Sigmoid colon (tissue), 6 donors: ENCODE measurements at regions not wholly inside any gene's neighbourhood (a gene's known extent, or its start where the extent isn't known, plus 50 kb on each side); places are given as distances from the start of the nearest gene placed in this dataset.

Source experiments
- DNase-seq: peaks from one replicate; pipeline ENCODE4 v3.0.0-alpha.2; 2019
- H3K27ac ChIP-seq, 4 donors: fragments of 200-600 bp; sonication (generic); one replicate each; pipeline ENCODE4 v1.5.1; 2016 to 2019; ENCODE audit warnings: mild to moderate bottlenecking in 1 of 4
- H3K27me3 ChIP-seq, 3 donors: fragments of 200-600 bp; sonication (generic); one replicate each; pipeline ENCODE4 v1.5.1; 2019; ENCODE audit warnings: mild to moderate bottlenecking in 1 of 3
- H3K36me3 ChIP-seq, 4 donors: fragments of 200-600 bp; sonication (generic); one replicate each; pipeline ENCODE4 v1.5.1; 2016 to 2019
- H3K4me1 ChIP-seq, 4 donors: fragments of 200-600 bp; sonication (generic); one replicate each; pipeline ENCODE4 v1.5.1; 2017 to 2019
- H3K4me3 ChIP-seq, 4 donors: fragments of 200-600 bp; sonication (generic); one replicate each; pipeline ENCODE4 v1.5.1; 2017 to 2019; ENCODE audit warnings: mild to moderate bottlenecking in 2 of 4, moderate library complexity in 1 of 4
- H3K9me3 ChIP-seq, 4 donors: fragments of 200-600 bp in 3 of 4; sonication (generic) in 3 of 4; one replicate each; pipeline versions ENCODE4 v1.5.1 to v1.6.1; 2013 to 2019
- CTCF ChIP-seq, 4 experiments: fragments of 450-650 bp in 3 of 4; fragments of 200-600 bp in 1 of 4; IDR thresholded peaks; one replicate each; pipeline ENCODE4 v1.5.1; 2016 to 2019; ENCODE audit warnings: antibody characterized with exemption in 4 of 4, mild to moderate bottlenecking in 3 of 4, moderate library complexity in 2 of 4
- EP300 ChIP-seq, 4 donors: sonication (generic); formaldehyde crosslinking; IDR thresholded peaks; one replicate each; pipeline ENCODE4 v1.6.1; 2017; ENCODE audit warnings: antibody characterized with exemption in 4 of 4
- POLR2A ChIP-seq, 2 donors: fragments of 450-650 bp; IDR thresholded peaks; one replicate each; pipeline ENCODE4 v1.6.1; 2016; ENCODE audit warnings: antibody characterized with exemption in 2 of 2, mild to moderate bottlenecking in 2 of 2, moderate library complexity in 2 of 2
- POLR2AphosphoS5 ChIP-seq, 4 donors: sonication (generic); formaldehyde crosslinking; IDR thresholded peaks; one replicate each; pipeline ENCODE4 v1.6.1; 2017; ENCODE audit warnings: antibody characterized with exemption in 4 of 4
- WGBS, 2 donors: extraction: QIAGEN DNeasy Blood & Tissue Kit; methylation state at CpG; one replicate each; pipeline ENCODE4 v1.1.7; 2013; 5-methylcytosine and 5-hydroxymethylcytosine counted together
- intact Hi-C: fragments of 100-400 bp; cut with DNase I; formaldehyde crosslinking; loops from one replicate; pipeline ENCODE4 v1.15.1; 2023
- donor health status: healthy with polysubstance abuse.
- donor health status: healthy.

- Histone ChIP-seq H3K36me3 (no peaks in the 10 kb centered on the region), H3K4me1 (peaks cover 0 to 10% (median 2%) of the 10 kb centered on the region in 4 donors), H3K27ac (no peak overlapping the region), H3K9me3 (peaks cover 0 to 1% (median 0%) of the 10 kb centered on the region in 4 donors), H3K27me3 (no peaks in the 10 kb centered on the region), H3K4me3 (no peak overlapping the region)
- no peak for TF ChIP-seq POLR2AphosphoS5 (IDR thresholded peaks at IDR 0.05)
- TF ChIP-seq EP300 (IDR thresholded peaks at IDR 0.05) = no peak
- no peak for TF ChIP-seq CTCF (IDR thresholded peaks at IDR 0.05)
- no peak for TF ChIP-seq POLR2A (IDR thresholded peaks at IDR 0.05)
- WGBS, 2 donors = 25 to 32% methylated on average over 1 of the region's 1 CpG
- no peak for DNase-seq
- intact Hi-C loops = no loop called here
Observed at GRCh38 chr10:83533290-83533689, 606.0 kb upstream of the GHITM start.

GRCh38 chr10:83536426-83536825, 602.9 kb upstream of the GHITM start:
- intact Hi-C loops = no loop called here
- Histone ChIP-seq H3K36me3 (no peaks in the 10 kb centered on the region), H3K27me3 (no peaks in the 10 kb centered on the region), H3K9me3 (no peaks in the 10 kb centered on the region), H3K27ac (no peak overlapping the region), H3K4me1 (peaks cover 0 to 41% (median 16%) of the 10 kb centered on the region in 4 donors), H3K4me3 (no peak overlapping the region)
- no peak for DNase-seq
- 87 to 90% methylated on average over 4 of the region's 4 CpGs for WGBS, 2 donors
- TF ChIP-seq CTCF (IDR thresholded peaks at IDR 0.05) = no peak
- TF ChIP-seq POLR2AphosphoS5 (IDR thresholded peaks at IDR 0.05) = no peak
- no peak for TF ChIP-seq POLR2A (IDR thresholded peaks at IDR 0.05)
- TF ChIP-seq EP300 (IDR thresholded peaks at IDR 0.05) = no peak

GRCh38 chr10:83538047-83538446, 601.3 kb upstream of the GHITM start:
- Histone ChIP-seq H3K9me3 (no peaks in the 10 kb centered on the region), H3K36me3 (no peaks in the 10 kb centered on the region), H3K27me3 (no peaks in the 10 kb centered on the region), H3K27ac (no peak overlapping the region), H3K4me3 (no peak overlapping the region), H3K4me1 (peaks cover 0 to 49% (median 20%) of the 10 kb centered on the region in 4 donors)
- intact Hi-C loops = no loop called here
- DNase-seq = no peak
- TF ChIP-seq CTCF (IDR thresholded peaks at IDR 0.05) (no peak), POLR2AphosphoS5 (IDR thresholded peaks at IDR 0.05) (peak in 2 of 4 donors; percentile 55 to 87), EP300 (IDR thresholded peaks at IDR 0.05) (peak in 1 of 4 donors; percentile 13)

- H3K4me3 ChIP-seq = no peak overlapping the region
- H3K9me3 ChIP-seq = no peaks in the 10 kb centered on the region
- peak; percentile 89 for DNase-seq
- TF ChIP-seq EP300 (IDR thresholded peaks at IDR 0.05) = no peak
- peak; percentile 37 to 74 (median 59) for TF ChIP-seq POLR2AphosphoS5 (IDR thresholded peaks at IDR 0.05)
- H3K27ac ChIP-seq = peak overlapping the region; percentile 3 to 57 (median 50)
- no peaks in the 10 kb centered on the region for H3K27me3 ChIP-seq
- intact Hi-C loops = no loop called here
- WGBS, 2 donors = 59 to 63% methylated on average over 2 of the region's 2 CpGs
- no peaks in the 10 kb centered on the region for H3K36me3 ChIP-seq
- peaks cover 0 to 62% (median 24%) of the 10 kb centered on the region in 4 donors for H3K4me1 ChIP-seq
Observed at GRCh38 chr10:83539528-83540308, 599.6 kb upstream of the GHITM start.

- DNase-seq = no peak
- H3K4me3 ChIP-seq = no peak overlapping the region
- intact Hi-C loops = no loop called here
- H3K27me3 ChIP-seq = no peaks in the 10 kb centered on the region
- no peaks in the 10 kb centered on the region for H3K36me3 ChIP-seq
- H3K4me1 ChIP-seq = peaks cover 0 to 62% (median 24%) of the 10 kb centered on the region in 4 donors
- no peaks in the 10 kb centered on the region for H3K9me3 ChIP-seq
- H3K27ac ChIP-seq = peak overlapping the region in 1 of 4 donors; percentile 55
- 9 to 29% methylated on average over 1 of the region's 1 CpG for WGBS, 2 donors
- TF ChIP-seq CTCF (IDR thresholded peaks at IDR 0.05) (no peak), POLR2AphosphoS5 (IDR thresholded peaks at IDR 0.05) (no peak), POLR2A (IDR thresholded peaks at IDR 0.05) (no peak), EP300 (IDR thresholded peaks at IDR 0.05) (no peak)
Observed at GRCh38 chr10:83541046-83541445, 598.3 kb upstream of the GHITM start.
